ENCODE measurements at regions not wholly inside any gene's neighbourhood (a gene's known extent, or its start where the extent isn't known, plus 50 kb on each side); places are given as distances from the start of the nearest gene placed in this dataset.

DNA sequence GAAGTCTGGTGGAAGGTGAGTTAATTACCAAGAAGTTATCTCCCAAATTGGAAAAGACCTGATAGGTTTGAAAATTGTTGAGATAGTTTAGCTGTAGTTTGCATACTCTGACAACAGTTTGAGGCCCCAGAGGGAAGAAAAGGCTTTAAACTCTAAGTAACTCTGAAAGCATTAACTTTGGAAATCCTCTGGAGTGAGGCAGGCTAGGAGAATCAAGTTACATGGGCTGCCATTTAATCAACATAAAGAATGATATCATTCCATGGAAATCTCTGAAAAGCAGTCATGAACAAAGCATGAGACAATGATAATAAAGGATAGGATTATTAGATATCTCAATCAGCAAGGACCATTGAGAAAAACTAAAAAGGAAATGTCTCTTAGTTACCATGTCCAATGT is 647.1 kb downstream of the ANKRD50 start:
- no peak overlapping the region for H3K4me3 ChIP-seq (ENCODE audit: low read length)
- no peak for TF ChIP-seq CTCF (IDR thresholded peaks at IDR 0.05; ENCODE audit: low read depth, low read length, poor library complexity, severe bottlenecking)
- no peak for TF ChIP-seq EZH2phosphoT487 (IDR thresholded peaks at IDR 0.05; ENCODE audit: borderline replicate concordance, low read length)
- H3K4me1 ChIP-seq (ENCODE audit: control insufficient read depth, low read length) = peaks cover 11% of the 10 kb centered on the region
- H3K27me3 ChIP-seq (ENCODE audit: control insufficient read depth, low read length) = no peaks in the 10 kb centered on the region
- no peak overlapping the region for H3K27ac ChIP-seq (ENCODE audit: low read depth, low read length)
- no peaks in the 10 kb centered on the region for H3K36me3 ChIP-seq (ENCODE audit: control insufficient read depth, low read length)
- H3K4me2 ChIP-seq (ENCODE audit: low read length) = no peak overlapping the region
- H4K20me1 ChIP-seq (ENCODE audit: control insufficient read depth, insufficient read depth, low read depth, low read length) = no peaks in the 10 kb centered on the region
- H3F3A ChIP-seq (ENCODE audit: control insufficient read depth, insufficient read depth) = peaks cover 4% of the 10 kb centered on the region
- no peaks in the 10 kb centered on the region for H3K79me2 ChIP-seq (ENCODE audit: control insufficient read depth, low read length)
- H3K9me2 ChIP-seq (replicated peaks; ENCODE audit: control insufficient read depth, low read length) = no peaks in the 10 kb centered on the region
- no peaks in the 10 kb centered on the region for H3K9me3 ChIP-seq (ENCODE audit: control insufficient read depth, insufficient read depth, low read length)

DNA sequence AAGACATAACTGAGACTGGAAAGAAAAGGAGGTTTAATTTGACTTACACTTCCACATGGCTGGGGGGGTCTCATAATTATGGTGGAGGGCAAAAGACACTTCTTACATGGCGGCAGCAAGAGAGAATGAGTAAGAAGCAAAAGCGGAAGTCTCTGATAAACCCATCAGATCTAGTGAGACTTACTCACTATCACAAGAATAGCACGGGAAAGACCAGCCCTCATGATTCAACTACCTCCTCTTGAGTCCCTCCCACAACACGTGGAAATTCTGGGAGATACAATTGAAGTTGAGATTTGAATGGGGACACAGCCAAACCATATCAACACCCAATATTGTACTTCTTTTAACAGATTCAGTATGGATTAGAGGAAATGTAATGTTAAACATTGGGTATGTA is 646.6 kb downstream of the ANKRD50 start:
- Histone ChIP-seq H3K9me2 (replicated peaks; ENCODE audit: control insufficient read depth, low read length) (no peaks in the 10 kb centered on the region), H3K9me3 (ENCODE audit: control insufficient read depth, insufficient read depth, low read length) (peaks cover under 1% of the 10 kb centered on the region; the same call in 1 of the 2 replicates), H3K27me3 (ENCODE audit: control insufficient read depth, low read length) (no peaks in the 10 kb centered on the region), H3K4me2 (ENCODE audit: low read length) (no peak overlapping the region), H4K20me1 (ENCODE audit: control insufficient read depth, insufficient read depth, low read depth, low read length) (no peaks in the 10 kb centered on the region), H3K4me1 (ENCODE audit: control insufficient read depth, low read length) (peaks cover 6% of the 10 kb centered on the region), H3F3A (ENCODE audit: control insufficient read depth, insufficient read depth) (peaks cover 1% of the 10 kb centered on the region; the same call in 1 of the 2 replicates), H3K27ac (ENCODE audit: low read depth, low read length) (no peak overlapping the region), H3K4me3 (ENCODE audit: low read length) (no peak overlapping the region), H3K36me3 (ENCODE audit: control insufficient read depth, low read length) (no peaks in the 10 kb centered on the region), H3K79me2 (ENCODE audit: control insufficient read depth, low read length) (no peaks in the 10 kb centered on the region)
- TF ChIP-seq CTCF (IDR thresholded peaks at IDR 0.05; ENCODE audit: low read depth, low read length, poor library complexity, severe bottlenecking) = no peak
- TF ChIP-seq EZH2phosphoT487 (IDR thresholded peaks at IDR 0.05; ENCODE audit: borderline replicate concordance, low read length) = no peak

DNA sequence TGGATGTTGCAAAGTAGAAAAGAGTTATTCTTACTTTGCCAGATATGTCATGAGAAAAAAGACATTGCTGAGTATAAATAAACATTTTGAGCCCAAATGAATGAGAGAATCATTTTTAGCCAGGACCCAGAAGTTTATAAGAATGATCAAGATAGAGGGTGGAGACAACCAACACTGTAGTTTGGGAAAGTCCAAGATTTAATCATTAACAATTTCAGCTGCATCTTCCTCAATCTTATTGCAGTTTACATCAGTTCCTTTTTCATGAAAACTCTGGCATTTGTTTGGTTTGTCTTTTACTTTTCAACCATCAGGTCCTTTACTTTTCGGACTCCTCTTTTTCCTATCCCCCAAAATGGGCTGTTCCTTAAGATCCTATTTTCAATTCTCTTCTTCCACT is 645.9 kb downstream of the ANKRD50 start:
- Histone ChIP-seq H3F3A (ENCODE audit: control insufficient read depth, insufficient read depth) (no peaks in the 10 kb centered on the region), H3K79me2 (ENCODE audit: control insufficient read depth, low read length) (no peaks in the 10 kb centered on the region), H3K36me3 (ENCODE audit: control insufficient read depth, low read length) (no peaks in the 10 kb centered on the region), H3K9me2 (replicated peaks; ENCODE audit: control insufficient read depth, low read length) (no peaks in the 10 kb centered on the region), H4K20me1 (ENCODE audit: control insufficient read depth, insufficient read depth, low read depth, low read length) (no peaks in the 10 kb centered on the region), H3K27ac (ENCODE audit: low read depth, low read length) (no peak overlapping the region), H3K4me3 (ENCODE audit: low read length) (no peak overlapping the region), H3K4me1 (ENCODE audit: control insufficient read depth, low read length) (no peaks in the 10 kb centered on the region), H3K9me3 (ENCODE audit: control insufficient read depth, insufficient read depth, low read length) (peaks cover 6% of the 10 kb centered on the region; the same call in 1 of the 2 replicates), H3K27me3 (ENCODE audit: control insufficient read depth, low read length) (no peaks in the 10 kb centered on the region), H3K4me2 (ENCODE audit: low read length) (no peak overlapping the region)
- no peak for TF ChIP-seq CTCF (IDR thresholded peaks at IDR 0.05; ENCODE audit: low read depth, low read length, poor library complexity, severe bottlenecking)
- TF ChIP-seq EZH2phosphoT487 (IDR thresholded peaks at IDR 0.05; ENCODE audit: borderline replicate concordance, low read length) = no peak

Measured in DOHH2 (cell line).